ENCODE measurements at regions not wholly inside any gene's neighbourhood (a gene's known extent, or its start where the extent isn't known, plus 50 kb on each side); places are given as distances from the start of the nearest gene placed in this dataset.
"Not testable (repeated sequence)": the region's sequence is repeated elsewhere in the genome, so short reads cannot be mapped to it uniquely, and the experiment has no call there.

DNA sequence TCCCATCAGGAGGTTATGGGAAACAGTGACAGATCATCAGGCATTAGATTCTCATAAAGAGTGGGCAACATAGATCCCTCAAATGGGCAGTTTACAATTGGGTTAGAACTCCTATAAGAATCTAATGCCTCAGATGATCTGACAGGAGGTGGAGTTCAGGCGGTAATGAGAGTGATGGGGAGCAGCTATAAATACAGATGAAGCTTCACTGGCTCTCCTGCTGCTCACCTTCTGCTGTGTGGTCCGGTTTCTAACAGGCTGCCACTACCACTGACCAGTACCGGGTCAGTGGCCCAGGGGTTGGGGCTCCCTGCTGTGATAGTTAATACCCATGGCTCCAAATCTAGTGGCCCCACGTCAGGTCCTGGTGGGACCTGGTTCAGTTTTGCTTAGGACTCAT is 135.7 kb downstream of the OR2B2 start:
- DNase-seq (ENCODE audit: extremely low spot score, insufficient read length, low read depth), result no peak
- FAIRE-seq, result no peak

DNA sequence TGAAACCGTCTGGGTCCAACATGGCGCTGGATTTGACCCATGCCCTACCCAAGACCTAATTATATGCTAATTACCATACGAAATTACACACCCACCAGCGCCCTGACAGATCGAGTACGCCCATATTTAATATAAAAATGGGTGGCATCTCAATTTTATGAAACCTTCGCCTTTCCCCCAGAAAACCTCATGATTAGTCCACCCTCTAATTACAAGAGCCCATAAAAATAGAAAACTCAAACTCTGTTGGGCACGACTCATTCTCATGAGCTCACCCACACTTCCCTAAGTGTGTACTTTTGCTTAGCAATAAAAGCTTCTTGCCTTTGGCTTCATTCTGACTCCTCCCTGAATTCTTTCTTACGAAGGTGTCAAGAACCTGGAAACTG is 136.4 kb downstream of the OR2B2 start:
- FAIRE-seq, result no peak
- DNase-seq (ENCODE audit: extremely low spot score, insufficient read length, low read depth), result no peak

DNA sequence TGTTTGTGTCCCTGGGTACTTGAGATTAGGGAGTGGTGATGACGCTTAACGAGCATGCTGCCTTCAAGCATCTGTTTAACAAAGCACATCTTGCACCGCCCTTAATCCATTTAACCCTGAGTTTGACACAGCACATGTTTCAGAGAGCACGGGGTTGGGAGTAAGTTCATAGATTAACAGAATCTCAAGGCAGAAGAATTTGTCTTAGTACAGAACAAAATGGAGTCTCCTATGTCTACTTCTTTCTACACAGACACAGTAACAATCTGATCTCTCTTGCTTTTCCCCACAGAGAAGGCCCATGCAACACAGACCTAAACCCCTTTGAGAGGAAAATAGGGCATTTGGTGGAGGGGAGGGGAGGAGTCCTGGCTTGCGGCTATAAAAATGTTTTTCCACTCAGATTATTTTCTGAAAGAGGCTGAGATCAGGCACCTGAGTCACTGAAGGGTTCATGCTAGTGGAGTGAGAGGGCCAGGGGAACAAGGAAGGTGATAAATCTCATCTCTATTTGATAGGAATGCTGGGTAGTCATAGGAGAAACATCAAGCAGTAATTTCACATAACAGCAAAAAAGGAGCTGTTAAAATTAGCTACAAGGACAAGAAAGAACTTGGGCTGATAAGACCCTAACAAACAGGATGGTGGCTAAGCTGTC is 136.9 kb downstream of the OR2B2 start:
- DNase-seq (ENCODE audit: extremely low spot score, insufficient read length, low read depth); FAIRE-seq: not testable (repeated sequence)

DNA sequence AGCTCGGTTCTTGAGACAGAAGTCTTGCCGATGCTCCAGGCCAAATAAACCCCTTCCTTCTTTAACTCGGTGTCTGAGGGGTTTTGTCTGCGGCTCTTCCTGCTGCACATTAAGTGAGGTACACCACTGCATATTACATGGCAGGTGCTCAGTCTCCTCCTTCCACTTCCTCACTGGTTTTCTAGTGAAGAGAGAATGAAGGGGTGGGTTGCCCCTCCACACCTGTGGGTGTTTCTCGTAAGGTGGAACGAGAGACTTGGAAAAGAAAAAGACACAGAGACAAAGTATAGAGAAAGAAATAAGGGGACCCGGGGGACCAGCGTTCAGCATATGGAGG is 138.0 kb downstream of the OR2B2 start:
- FAIRE-seq; DNase-seq (ENCODE audit: extremely low spot score, insufficient read length, low read depth): not testable (repeated sequence)

DNA sequence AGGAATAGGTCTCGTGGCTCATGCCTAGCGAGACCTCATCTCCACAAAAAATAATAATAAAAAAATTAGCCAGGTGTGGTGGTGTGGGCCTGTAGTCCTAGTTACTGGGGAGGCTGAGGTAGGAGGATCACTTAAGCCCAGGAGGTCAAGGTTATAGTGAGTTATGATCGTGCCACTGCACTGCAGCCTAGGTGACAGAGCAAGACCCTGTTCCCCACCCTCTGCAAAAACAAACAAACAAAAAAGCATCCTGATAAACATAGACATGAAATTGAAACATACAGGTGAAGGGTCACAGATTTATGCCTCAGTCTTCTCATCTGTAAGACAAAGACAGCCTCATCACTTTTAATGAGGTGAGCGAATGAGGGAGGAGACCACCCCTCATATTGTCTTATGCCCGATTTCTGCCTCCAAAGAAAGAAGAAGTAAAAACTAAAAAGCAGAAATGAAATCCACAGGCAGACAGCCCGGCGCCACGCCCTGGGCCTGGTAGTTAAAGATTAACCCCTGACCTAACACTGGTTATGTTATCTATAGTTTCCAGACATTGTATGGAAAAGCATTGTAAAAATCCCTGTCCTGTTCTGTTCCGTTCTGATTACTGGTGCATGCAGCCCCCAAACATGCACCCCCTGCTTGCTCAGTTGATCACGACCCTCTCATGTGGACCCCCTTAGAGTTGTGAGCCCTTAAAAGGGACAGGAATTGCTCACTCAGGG is 138.5 kb downstream of the OR2B2 start:
- DNase-seq (ENCODE audit: extremely low spot score, insufficient read length, low read depth), result not testable (repeated sequence)

DNA sequence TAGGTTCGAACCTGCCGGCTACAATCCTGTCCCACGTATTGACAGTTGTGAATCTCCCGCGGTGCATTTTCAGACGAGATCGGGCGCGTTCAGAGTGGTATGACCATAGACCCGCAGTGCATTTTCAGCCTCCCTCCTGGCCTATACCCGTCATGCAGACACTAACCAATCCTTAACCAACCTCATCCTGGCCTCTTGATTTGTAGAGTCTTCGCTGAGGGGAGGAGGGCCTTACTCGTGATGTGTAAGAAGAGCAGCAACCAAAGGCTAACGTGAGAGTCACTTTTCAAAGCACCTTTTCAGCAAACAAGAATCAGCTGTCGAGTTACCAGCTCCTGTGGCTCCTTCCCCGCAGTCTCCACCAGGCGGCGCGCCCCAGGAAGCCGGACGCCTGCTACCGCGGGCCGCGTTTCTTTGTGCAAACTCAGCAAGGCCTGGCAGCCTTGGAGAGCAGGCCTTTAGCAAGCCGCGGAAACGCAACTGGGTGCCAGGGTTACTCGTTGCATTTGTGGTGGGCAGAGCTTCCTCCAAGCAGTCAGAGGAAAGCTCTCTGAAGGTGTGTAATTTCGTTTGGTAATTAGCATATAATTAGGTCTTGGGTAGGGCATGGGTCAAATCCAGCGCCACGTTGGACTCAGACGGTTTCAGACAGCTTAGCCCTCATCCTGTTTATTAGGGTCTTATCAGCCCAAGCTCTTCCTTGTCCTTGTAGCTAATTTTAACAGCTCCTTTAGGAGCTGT is 139.8 kb downstream of the OR2B2 start:
- FAIRE-seq (peak; percentile 71), DNase-seq (ENCODE audit: extremely low spot score, insufficient read length, low read depth) (no peak)

More for the DNA sequence above, 138.5 kb downstream of the OR2B2 start:
- FAIRE-seq, result peak; percentile 49

DNA sequence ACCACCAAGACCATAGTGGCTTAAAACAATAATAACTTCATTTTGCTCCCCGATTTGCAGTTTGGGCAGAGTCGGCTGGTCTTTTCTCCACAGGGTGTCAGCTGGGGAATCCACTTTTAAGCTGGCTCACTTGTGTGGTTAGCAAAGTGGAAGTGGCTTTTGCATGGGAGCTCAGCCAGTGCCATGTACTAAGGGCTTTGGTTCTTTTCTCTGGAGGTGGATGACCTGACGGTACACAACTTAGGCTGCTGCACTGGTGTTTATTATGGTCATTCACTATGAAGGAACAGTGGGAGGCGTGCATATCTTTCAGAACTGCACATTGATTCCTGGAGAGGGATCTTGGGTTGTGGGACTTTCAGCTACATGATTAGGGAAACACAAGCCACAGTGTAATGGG is 141.0 kb downstream of the OR2B2 start:
- FAIRE-seq (no peak), DNase-seq (ENCODE audit: extremely low spot score, insufficient read length, low read depth) (no peak)

DNA sequence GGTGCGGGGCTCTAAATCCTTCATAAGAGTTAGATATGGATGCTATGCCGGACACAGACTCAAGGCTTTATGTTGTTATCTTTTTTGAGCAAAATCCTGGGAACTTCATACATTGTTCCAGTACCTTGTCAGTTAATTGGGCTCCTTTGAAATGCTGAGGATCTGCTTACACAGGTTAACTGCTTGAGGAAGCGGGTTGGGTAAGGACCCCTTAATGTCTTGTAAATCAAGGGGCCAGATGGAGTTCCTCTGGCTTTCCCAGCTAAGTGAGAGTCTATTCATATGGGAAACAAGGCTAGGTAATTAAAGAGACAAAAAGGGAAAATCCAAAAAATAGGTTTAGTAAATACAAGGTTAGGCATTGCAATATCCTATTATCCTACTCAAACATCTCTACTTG is 141.5 kb downstream of the OR2B2 start:
- FAIRE-seq, result no peak
- no peak for DNase-seq (ENCODE audit: extremely low spot score, insufficient read length, low read depth)

DNA sequence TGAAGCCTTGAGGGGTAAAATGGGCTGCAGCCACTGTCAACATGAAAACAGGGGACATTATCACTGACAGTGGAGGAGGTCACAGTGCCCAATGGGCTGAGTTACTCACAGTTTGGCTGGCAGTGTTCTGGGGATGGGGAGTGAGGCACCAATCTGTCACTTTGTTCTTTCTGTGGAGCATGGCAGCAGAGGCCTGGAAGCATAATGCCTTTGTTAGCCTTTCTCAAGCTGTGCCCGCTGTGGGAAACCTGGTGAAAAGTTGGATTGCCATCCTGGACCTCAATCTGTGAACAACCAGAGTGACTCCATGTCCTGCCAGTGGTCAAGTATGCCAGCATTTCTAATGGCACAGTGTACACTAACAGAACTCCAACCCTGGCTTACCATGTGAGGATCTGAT is 143.6 kb downstream of the OR2B2 start:
- no peak for FAIRE-seq
- DNase-seq (ENCODE audit: extremely low spot score, insufficient read length, low read depth), result no peak

DNA sequence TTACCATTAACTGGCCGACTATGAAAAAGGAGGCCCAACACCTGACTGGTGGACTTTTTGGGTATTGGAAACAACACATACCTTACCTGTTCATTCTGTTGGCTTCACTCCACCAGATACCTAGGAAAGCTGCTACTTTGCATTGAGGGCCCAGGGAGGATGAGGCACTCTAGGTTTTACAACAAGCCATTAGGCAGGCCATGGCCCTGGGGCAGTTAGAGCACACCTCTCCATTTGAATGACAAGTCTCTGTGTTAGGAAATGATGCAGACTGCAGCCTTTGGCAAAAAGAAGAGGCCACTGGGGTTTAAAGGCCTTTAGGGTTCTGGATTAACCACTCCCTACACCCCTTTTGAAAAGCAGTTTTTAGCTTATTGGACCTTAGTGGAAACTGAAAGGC is 144.3 kb downstream of the OR2B2 start:
- no peak for FAIRE-seq
- DNase-seq (ENCODE audit: extremely low spot score, insufficient read length, low read depth), result no peak

DNA sequence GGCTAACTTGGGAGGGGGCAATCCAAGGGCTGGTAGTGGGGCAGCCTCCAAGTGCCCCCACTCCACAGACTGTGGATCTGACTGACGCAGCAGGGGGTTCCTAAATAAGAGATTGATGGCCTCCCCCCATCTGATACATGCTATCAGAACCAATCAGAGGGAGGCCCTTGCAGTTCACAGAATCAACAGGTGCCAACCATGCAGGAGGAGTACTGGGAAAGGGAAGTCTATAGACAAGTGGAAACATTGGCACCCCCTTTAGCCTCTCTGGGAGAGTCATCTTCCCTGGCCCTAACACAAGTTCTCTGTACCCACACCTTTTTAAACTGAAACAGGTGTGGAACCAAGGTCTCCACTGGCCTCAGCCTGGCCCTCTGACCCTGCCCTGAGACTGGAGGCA is 145.8 kb downstream of the OR2B2 start:
- no peak for DNase-seq (ENCODE audit: extremely low spot score, insufficient read length, low read depth)
- no peak for FAIRE-seq

DNA sequence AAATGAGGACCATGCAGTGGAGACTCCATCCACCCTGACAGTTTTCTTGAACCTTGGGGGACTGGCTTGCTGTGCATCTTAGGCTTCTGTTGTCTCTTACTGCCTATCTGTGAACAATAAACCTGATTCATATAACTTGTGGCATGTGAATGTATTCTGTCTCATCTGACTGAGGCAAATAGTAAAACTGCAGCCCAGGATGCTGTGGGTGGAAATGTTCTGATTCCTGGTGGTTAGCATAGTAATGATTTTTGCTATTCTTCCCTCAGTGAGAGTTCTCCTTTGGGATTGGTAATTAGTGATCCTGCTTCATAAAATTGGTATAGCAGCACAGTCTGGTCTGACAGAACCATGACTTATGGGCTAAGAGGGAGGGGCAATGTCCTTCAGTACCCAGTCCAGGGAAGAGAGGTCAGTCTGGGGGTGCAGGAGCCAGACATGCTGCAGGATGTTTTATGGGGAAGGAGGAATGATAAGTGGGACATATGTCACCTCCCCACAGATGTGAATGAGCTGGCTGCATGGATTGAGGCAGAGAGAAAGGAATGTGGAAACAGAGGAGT is 147.1 kb downstream of the OR2B2 start:
- FAIRE-seq, result no peak
- DNase-seq (ENCODE audit: extremely low spot score, insufficient read length, low read depth), result no peak

DNA sequence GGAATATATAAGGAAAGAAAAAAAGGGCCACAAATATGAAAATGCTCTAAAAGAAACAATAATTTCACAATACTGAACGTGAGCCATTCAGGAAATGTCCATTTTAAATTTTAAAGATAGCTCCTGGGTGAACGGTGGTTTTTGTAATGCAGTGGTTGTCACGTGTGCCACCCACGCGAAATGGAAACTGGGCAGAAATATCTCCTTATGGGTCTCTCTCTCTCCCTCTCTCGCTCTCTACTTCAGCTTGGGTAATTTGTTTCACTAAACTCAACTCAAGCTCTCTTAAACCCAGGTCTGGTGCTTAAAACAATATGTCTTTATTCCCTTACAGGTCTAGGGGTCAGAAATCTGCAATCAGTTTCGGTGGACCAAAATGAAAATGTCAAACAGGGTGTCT is 150.8 kb downstream of the OR2B2 start:
- peak; percentile 80 for FAIRE-seq
- DNase-seq (ENCODE audit: extremely low spot score, insufficient read length, low read depth), result no peak

DNA sequence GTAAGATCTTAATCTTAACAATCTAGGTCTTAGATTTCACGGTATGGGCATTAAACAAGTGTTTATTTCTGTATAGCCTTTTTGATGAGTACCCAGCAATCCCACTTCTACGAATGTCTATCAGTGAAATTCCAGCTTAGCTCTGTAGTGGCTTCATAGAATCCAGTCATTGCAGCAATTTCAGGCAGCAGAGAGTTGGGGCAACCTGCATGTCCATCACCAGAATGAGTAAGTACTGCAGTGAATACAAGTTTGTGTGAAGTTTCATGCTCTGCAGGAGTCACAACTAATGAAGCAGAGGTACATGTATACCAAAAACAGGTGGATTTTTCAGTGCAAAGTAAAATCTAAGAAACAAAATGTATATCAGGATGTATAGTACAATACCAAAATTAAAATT is 151.7 kb downstream of the OR2B2 start:
- FAIRE-seq, result no peak
- DNase-seq (ENCODE audit: extremely low spot score, insufficient read length, low read depth), result no peak

DNA sequence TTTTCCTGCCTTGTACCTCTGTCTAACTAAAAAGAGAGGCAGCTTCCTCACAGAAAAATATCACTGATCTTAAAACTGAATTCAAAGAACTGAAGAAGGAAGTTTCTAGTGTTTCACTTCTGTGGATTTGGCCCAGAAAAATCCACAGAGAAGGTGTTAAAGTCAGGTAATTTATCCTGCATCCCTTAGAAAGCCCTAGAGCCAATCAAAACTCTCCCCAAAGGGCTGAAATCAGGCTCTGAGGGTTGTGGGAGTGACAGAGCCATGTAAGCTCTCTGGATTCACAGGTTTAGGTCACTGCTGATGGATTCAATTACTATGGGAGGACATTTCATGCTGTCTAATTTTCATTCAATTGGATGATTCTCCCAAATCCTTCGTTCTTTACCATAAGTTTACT is 152.3 kb downstream of the OR2B2 start:
- DNase-seq (ENCODE audit: extremely low spot score, insufficient read length, low read depth) (no peak), FAIRE-seq (peak; percentile 62)

DNA sequence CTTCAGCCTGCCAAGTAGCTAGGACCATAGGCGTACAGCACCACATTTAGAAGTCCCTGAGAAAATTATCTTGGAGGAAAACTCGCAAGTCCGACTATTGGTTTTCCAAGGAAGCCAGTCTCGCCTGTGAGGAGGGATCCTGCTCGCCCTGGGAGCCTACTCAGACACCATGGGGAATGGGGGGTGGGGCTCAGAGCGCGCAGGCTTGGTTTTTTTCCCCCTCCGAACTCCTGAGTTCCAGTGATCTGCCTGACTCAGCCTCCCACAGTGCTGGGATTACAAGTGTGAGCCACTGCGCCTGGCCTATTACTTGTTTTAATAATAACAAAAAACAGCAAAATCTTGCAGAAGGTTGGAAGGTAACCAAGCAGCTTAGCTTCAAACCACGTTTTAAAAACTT is 153.7 kb downstream of the OR2B2 start:
- no peak for FAIRE-seq
- no peak for DNase-seq (ENCODE audit: extremely low spot score, insufficient read length, low read depth)

DNA sequence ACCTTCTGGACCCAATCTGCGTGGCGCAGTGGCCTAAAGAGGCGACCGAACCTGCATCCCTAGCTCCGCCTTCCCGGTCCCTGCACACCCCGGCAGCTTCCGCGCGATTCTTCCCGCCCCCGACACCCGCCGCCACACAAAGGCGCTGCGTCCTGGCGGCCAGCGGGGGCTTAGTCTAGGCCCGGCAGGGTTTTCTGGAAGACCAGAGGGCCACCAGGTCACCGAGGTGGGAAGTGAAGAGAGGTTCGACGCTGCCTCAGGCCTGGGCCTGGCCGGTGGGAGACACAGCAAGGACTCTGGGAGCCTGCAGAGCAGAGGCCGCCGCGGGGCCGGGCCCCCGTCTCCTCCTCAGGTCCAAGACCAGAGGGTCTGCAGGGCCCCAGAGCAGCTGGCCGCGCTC is 154.9 kb downstream of the OR2B2 start:
- DNase-seq (ENCODE audit: extremely low spot score, insufficient read length, low read depth) (no peak), FAIRE-seq (peak; percentile 68)

DNA sequence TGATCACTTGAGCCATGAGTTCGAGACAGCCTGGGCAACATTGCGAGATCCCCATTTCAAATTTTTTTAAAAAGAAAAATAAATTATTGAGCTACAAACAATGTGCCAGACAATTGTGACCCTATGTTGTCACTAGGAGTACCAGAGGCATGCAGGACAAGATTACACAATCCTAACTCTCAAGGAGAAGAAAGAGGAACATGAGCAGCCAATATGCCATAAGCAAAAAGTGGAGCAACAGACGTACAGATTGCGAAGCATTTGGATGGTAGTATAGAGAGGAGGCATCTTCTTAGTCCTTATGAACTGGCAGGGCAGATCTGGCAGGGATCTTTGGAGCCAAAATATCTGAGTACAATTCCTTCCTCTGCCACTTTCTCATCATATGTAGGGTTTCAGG is 156.4 kb downstream of the OR2B2 start:
- DNase-seq (ENCODE audit: extremely low spot score, insufficient read length, low read depth) (no peak), FAIRE-seq (no peak)

DNA sequence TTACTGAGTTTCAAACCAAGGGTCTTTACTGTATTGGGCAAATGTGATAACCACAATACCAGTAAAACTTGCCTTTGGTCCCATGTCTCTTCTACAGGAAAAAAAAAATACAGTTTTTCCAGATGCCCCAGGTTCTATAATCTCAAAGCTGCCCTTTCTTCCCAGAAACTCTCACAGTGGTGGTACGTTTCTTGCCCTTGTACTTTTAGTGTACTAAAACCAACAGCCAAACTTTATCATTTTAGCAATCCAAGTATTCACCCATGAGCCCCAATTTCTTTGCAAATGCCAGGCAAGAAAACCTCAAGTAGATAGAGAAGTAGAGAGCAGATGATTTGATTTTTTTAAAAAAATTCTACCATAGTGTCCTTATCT is 157.8 kb downstream of the OR2B2 start:
- FAIRE-seq, result no peak
- no peak for DNase-seq (ENCODE audit: extremely low spot score, insufficient read length, low read depth)

DNA sequence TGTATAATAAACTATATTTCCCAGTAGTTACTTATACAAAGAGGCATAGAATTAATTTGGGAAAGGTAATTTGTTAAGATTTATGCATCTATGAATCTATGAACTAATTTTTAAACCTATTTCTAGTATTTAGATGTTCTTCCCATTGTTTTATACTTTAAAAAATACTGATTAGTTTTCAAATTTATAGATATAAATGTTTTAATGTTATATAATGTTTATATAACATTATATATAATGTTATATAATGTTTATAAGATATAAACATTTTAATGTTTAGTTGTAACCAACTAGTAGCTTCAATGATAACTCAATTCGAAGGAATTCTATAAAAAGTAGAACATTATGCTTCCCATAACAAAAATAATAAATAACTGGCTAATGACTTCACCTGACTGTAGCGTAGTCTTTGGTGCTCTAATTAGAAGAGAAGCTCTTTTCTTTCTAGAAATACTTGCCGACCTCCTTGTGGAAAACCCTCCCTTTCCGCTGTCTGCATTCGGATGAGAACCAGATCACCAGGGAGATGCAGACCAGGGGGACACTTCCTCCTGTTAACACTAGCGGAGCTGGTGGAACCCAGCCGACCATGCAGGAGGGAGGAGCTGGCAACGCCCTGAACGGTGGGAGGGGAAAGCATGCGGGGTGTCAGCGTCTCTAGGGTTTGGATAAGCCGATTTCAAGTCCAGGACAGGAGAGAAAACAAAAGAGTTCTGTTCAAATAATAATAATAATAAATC is 158.4 kb downstream of the OR2B2 start:
- DNase-seq (ENCODE audit: extremely low spot score, insufficient read length, low read depth), result no peak
- FAIRE-seq, result peak; percentile 98
